Right kidney (tissue), 1 donor: ENCODE measurements at regions not wholly inside any gene's neighbourhood (a gene's known extent, or its start where the extent isn't known, plus 50 kb on each side); places are given as distances from the start of the nearest gene placed in this dataset.

Experiments used
- DNase-seq: peaks from one replicate; pipeline ENCODE4 v3.0.0-alpha.2; 2016

DNA sequence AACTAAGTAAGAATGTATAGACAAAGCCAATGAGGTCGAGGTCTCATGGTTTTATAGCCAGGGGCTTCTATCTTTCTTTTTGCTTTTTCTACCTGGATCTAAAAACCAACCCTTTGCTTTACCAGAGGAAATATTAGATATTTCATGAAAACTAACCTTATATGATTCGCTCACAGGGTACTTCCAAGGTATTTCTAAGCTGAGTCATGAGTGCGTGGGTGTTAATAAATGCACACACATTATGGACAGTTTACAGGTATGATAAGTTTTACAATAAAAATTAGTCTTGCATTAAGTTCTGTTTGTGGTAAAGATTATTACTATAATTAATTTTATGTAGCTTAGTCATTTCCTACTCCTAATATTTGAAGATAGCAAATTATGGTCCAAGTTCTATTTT lies 217.2 kb downstream of the CHRM3 start:
- no peak for DNase-seq

DNA sequence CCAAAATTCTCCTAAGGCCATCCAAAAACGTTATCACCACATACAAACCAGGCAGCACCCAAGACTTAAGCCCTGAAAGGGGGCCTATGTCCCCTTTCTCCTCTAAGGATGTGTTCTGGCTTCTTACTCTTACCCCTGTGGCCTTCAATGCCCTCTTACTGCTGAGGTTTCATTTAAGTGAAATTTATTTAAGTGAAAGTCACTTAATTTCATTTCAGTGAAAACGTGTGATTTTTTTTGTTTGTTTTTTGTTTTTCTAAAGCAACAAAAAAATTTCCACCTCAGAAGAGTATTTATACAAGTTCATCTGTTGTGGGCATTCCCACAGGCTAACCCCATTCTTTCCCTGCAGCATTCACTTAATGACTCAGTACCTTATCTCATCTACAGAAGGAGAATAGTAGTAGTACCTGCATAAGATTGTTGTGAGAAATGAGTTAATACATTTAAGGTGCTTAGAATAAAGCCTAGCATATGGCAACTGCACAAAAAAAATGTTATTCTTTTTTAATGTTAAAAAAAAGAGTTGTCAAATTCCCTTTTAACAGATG lies 220.6 kb downstream of the CHRM3 start:
- no peak for DNase-seq

DNA sequence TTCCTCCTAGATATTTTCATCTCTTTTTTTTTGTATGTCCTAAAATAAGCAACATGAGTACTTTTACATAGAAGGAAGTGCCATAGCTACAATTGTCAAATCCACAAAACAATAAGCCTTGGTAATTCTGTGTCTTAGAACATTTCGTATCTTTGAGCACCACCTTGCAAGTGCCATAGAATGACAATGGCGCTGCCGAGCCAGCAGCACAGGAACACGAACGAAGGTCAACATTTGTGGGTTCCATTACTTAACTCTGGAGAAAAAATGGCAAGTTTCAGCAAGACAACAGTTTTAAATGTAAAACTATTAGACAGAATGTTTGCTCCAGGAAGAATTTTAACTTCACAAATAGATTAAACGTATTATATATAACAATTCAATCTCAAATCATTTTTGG lies 222.1 kb downstream of the CHRM3 start:
- DNase-seq, result no peak

DNA sequence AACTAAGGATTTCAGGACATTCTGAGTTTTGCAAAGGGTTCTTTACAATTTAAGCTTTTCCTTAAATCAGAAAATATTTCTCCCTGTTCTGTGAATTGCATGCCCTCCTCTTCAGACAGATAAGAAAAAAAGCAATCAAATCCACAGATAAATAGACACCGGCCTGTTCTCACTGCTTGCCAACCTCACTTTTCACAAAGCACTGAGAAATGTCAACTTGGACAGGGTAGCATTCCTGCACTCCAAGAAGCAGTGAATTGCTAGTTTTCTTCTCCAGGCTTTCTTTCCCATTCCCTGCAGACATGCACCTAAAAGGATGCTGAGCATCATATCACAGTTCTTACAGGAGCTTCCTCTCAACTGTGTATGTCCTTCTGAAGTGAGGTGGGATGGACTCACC lies 226.0 kb downstream of the CHRM3 start:
- no peak for DNase-seq

DNA sequence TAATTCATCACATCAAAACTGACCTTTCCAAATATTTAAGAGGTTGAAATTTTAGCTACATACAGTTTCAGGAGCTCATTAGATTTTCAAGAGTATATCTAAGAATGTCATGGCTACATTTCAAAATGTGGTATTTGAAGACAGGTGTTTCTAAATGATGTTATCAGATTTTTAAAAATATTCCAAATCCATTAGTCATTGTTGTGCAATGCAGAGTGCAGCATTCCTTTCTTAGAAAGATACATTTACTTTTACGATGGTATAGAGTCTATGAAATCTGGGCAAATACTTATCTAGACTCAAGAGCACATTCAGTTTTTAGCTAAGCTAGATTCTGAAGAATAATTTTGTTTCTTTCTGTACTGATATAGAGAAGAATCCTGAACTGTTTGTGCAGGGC lies 230.3 kb downstream of the CHRM3 start:
- DNase-seq, result no peak

DNA sequence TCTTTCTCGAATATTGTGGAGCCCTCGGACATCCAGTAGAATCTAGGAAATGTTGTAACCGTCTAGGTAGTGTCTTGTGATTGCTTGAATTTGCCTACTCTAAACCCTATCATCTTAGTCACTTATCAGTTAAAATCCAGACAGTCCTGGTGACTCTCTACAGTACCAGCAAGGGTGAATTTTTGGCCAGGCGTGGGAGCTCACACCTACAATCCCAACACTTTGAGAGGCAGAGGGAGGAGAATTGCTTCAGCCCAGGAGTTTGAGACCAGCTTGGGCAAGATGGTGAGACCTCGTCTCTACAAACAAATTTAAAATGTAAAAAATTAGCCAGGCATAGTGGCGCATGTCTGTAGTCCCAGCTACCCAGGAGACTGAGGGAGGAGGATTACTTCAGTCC lies 230.9 kb downstream of the CHRM3 start:
- no peak for DNase-seq

DNA sequence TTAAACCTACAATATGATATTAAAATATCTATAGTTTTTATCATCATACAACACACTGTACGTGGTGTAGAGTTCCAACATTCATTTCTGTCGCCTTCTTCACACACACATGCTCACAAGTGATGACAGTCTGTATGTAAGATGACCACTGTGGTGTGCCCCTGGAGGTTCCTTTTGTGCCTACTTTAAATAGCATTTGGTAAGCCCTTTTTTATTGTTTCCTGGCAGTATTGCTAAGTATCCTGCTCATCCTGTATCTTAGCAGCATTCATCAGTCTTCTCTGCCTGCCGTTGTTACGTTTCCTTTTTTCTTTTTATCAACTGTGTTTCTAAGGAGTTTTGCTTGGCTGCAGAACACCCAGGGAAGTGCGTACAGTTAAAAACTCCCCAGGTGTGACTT lies 231.4 kb downstream of the CHRM3 start:
- DNase-seq, result no peak

DNA sequence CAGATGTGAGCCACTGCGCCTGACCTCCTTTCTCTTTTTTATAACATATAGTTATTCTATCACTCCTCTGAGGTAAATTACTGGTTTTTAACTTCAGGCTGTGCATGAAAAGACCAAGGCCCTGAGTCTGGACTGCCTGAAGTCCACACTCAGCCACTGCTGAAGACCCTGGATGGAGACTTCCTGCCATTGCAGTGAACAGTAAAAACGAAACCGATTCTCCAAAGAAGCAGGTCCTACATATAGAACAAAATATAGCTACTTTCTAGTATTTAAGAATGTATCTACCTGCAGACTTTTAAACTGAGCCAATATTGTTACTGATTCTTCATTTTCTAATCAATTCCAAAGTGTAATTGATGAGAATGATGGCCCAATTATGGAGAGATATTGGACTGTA lies 232.8 kb downstream of the CHRM3 start:
- DNase-seq, result no peak

DNA sequence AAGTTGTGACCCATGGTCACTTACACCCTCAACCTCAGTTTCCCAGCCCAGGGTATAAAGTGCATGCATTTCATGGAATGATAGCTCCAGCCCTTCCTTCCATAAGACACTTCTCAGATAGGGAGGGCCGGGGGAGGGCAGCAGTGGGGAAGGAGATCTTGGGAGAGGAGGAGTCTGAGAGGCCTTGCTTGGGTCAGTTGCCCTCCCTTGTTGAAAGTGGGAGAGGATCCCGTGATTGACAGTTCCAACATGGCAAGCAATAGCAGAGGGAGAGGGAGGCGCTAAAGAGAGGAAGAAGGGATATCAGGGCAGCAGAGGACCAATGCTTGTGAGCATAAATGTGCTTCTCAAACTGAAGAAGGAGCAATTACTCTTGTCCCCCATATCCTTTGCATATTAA lies 244.4 kb downstream of the CHRM3 start:
- no peak for DNase-seq

DNA sequence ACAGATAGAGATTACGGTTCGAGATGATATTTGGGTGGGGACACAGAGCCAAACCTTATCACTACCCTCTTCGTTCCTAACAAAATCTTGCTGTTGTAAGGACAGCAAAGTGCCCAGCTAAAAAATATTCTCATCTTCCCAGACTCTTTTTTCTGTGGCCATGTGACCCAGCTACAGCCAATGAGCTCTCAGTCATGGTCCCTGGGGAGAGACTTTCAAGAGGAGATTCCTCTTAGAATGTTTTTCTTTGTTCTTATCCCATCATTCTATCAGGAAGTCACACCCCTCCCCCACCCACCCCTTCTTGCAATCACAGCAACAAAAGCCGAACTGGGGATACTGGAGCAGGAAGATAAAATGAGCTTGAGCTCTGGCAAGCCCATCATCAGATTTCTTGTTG lies 247.1 kb downstream of the CHRM3 start:
- DNase-seq, result no peak

DNA sequence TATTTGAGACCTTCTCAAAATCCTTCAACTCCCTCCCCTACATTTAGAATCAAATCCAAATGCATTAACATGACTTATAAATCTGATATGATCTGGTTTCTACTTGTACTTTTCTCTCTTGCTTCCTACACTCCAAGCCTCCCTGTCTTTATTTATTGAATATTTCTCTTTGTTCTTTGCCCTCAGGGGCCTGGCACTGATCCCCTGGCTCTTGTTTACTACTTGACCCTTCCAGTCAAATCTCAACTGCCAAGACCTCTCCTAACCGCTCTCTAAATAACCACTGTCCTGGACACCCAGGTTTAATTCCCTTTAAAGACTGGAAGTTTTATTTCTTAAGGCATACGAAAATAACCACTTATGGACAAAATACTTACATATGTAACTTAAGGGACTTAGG lies 248.9 kb downstream of the CHRM3 start:
- no peak for DNase-seq

DNA sequence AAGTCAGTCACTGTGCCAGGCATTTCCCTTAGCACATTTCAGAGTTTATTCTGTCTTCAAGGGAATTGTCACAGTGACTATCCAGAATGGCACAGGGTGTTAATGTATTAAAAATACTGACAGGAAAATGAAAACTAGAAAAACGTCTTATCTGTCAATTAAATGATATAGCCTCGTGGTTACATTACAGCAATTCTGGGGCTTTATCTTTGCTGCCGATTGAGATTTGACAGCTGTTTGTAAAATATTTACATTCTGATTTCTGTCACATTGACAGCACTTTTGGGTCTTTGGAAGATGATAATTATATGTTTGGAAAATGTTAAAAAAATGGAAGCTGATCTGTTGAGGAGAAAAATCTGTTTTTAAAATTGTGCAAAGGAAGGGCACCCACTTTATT lies 250.0 kb downstream of the CHRM3 start:
- no peak for DNase-seq

DNA sequence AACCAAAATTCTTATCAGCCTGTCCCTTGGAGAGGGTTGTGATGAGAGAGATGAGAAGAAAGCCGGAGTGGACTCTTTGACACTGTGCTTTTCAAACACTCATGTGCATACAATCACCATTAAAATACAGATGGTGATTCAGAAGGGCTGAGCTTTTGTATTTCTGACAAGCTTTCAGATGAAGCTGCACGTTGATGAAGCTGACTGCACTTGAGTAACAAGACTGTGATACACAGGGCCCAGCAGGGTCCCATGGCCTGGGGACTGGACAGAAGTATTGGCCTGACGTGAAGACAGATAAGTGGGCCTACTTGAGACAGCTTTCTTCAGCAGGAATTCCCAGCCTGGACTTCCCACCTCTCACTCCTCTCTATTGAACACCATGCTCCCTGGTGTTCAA lies 258.2 kb downstream of the CHRM3 start:
- DNase-seq, result no peak

DNA sequence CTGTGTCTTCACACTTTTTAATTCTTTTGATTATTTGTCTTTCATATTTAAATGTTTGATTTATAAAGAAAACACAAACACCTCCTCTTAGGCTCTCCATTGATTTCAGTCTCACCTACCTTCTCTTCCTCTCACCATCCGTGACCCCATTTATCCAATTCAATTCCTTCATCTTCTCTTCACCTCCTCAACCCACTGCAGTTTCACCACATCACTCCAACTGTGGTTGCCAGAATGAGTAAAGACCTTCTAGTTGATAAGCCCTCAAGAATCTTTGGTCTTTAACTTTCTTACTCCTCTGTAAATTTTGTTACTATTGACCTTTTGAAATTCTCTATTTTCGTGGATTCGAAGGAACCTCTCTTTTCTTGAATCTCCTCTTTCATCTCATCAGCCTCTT lies 260.7 kb downstream of the CHRM3 start:
- DNase-seq, result no peak

DNA sequence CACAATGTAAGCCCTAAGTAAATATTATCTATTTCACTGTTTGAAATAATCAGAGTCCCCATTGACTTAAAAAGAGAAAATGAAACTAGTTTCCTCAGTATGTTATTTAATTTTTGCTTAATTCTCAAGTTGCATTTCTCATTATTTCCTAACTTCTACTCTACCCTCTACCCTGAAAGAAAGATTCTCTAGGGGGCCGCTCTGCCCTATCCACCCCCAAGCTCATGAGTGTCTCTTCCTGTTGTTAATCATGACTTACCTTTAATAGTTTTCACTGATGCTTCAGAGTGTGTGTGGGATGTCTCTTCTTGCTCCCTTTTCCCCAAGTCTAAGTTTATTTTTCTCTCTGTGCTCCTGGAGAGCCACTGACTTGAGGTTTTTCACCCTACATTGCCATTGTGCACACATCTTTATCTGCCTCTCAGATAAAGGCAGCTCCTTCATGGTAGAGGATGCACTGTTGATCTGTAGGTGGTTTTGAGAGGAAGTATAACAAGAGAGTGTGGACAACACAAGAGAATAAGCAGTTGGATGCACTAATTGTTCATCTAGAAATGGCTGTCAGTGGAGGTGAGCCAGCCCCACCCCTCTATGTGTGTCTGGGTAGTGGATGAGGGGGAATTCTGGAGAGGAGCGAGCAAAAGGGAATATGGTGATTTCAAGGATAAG lies 261.7 kb downstream of the CHRM3 start:
- DNase-seq, result no peak

DNA sequence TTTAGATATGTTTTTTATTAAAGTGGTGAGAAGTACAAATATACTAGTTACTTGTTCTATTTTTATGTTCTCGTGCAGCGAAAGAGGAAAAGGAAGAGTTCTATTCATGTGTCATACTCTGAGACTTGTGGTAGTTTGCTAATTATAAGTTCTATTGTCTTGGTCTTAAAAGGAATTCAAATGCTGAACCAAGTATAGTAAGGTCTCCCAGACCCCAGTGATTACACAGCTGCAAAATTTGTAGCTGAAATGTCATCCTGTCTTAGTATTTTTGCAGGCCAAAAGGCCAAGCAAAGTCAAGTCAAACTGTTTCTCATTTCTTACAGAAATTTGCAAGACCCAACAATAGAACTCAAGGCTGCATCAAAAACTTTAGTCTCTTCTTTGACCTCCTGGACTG lies 268.7 kb downstream of the CHRM3 start:
- no peak for DNase-seq

DNA sequence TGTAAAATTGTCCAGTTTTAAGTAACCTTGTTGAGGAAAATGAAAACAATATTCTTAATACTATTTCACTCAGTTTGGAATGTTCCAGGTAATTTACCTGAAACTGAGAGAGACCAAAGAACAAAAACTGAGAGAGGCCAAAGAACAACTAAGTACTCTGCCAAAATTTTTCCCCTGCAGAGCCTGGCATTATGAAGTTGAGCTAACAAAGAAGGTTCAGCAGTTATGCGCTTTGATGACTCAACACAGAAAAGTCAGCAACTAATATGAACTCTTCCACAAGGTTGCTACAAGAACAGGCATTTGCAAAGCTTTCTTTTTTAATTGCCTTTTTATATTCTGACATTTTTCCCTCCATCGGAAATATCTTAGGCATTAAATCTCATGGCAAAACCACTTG lies 270.9 kb downstream of the CHRM3 start:
- no peak for DNase-seq

DNA sequence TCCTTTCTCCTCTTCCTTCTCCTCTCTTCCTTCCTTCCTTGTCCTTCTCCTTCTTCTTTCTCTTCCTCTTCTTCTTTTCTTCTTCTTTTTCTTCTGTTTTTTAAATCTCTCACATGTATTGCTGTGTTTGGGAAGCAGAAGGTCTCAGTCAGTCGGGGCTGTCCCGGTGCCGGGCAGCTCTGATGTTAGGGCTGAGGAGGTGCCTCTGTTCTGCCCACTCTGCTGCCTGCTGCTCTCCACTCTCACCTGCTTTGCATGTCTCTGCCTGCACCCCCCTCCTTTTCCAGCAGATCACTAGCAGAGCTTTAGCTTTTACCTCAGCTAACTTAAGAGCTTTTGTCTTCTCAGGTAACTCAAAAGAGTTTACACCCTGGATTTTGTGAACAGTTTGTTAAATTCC lies 276.6 kb downstream of the CHRM3 start:
- DNase-seq, result no peak

DNA sequence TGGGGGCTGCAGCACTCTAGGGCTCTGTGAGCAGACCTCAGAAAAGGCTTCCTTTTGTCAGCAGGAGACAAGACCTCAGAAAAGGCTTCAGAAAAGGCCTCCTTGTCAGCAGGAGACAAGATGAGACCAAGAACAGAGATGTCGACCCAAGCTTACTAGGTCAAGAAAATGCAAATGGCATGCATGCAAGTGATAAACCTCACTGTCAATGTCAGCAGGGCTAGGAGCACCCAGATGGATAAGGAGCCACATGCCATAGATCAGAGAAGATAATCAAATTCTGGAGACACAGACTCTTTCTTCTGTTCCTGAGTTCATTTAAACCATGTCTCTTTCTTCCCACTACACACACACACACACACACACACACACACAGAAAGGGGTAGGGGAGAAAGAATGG lies 285.9 kb downstream of the CHRM3 start:
- no peak for DNase-seq

DNA sequence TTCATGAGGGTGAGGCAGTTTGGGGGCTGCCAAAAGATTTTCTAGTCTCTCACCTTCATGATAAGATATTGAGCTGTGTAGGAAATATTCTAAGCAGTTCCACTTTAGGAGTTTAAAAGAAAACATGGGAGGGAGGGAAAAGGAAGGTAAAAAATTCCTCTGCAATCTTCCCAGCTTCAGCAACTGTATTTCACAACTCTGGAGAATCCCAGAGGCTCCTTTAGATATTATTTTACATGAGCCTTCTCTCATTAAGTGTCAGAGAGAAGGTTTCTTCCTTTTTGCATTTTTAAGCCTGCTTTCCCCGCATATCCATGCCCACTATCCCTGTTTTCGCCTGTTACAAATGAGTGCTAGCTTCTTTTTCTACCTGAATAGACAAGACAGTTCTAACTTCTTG lies 289.4 kb downstream of the CHRM3 start:
- no peak for DNase-seq

DNA sequence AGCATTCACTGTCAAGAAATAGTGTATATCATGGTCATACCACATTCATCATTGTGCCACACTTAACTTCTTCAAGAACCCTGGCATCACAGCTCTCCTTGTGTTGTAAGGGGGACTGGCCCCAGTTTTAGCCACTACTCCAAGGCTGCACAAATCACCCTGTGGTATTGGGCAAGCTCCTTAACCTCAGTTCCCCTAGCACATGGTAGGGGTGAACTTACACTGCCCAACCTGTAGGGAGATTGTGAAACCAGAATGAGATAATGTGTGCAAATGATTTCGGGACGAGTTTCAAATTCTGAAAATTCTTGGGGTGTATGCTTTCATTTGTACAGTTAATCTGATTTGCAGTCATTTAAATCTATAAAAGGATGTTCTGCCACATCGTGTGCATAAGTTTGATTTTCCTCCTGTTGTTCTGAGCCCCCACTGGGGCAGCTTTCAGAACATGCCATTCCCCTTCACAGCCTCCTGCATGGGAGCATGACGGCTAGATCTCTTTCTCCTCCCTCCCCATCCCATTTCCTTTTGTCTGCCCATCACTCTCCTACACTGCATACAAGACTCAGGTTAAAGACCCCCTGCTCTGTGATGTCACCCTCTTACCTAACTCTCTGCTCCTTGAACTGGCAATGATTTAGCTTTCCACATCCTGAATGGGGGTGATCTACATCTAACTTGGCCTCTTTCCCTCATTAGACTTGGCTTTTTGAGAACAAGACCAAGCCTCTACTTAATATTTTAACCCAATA lies 290.3 kb downstream of the CHRM3 start:
- DNase-seq, result no peak

DNA sequence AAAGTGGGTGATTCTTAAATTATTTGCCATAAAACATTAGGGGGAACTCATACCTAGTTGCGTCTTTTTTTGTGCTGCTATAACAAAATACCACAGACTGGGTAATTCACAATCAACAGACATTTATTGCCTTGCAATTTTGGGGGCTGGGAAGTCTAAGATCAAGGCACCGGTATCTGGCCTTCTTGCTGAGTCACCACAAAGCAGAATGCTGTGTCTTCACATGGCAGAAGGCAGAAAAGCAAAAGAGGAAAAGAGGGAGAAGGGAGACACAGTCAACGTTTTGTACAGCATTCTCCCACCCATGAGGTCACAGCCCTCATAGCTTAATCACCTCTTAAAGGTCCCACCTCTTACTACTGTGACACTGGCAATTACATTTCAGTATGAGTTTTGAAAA lies 291.0 kb downstream of the CHRM3 start:
- DNase-seq, result no peak

DNA sequence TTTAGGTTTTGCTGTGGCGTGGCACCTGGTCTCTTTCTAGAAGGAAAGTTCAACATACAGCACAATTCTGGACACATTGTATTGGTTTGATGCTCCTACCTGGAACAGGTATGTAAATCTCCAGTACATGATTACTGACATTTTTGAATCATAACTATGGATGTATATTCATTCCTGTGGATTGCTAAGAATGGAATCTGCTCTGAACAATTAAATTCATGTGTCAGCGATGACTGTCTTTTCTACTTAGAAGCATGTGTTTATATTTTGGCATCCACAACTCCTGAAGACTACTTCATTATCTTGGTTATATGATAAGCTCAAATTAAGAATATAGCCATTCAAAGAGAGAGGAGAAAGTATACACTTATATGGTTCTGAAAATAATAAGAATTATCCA lies 291.8 kb downstream of the CHRM3 start:
- no peak for DNase-seq

DNA sequence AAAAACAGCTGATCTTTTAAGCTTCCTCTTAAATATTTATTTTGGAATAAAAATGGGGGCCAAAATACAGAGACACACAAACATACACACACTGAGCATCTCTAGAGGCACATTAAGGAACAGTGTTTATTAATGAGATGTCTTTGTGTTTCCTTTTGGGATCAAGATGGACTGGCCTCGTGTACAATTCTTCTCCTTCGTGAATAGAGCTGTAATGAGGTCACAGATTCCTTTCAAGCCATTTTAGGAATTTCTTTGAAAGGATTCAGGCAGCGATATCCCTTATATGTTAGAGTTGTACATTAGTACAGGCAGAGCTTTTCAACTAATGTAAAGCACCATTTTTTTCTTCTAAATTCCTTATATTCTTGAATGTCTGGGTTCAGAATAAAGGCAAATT lies 295.7 kb downstream of the CHRM3 start:
- DNase-seq, result no peak
